Ishikawa (cell line): ENCODE measurements at regions not wholly inside any gene's neighbourhood (a gene's known extent, or its start where the extent isn't known, plus 50 kb on each side); places are given as distances from the start of the nearest gene placed in this dataset.

Source experiments
- CEBPB ChIP-seq: IDR thresholded peaks from 2 replicates; pipeline ENCODE4 v1.6.1; 2012
- CREB1 ChIP-seq: IDR thresholded peaks from 2 replicates; pipeline ENCODE4 v1.6.1; 2012; ENCODE audit warnings: low read depth
- EGR1 ChIP-seq: IDR thresholded peaks from 2 replicates; pipeline ENCODE4 v1.6.1; 2012
- EP300 ChIP-seq: IDR thresholded peaks from 2 replicates; pipeline ENCODE4 v1.6.1; 2012; ENCODE audit warnings: borderline replicate concordance
- FOXM1 ChIP-seq: IDR thresholded peaks from 2 replicates; pipeline ENCODE4 v1.6.1; 2012; ENCODE audit warnings: low read depth, borderline replicate concordance
- NFIC ChIP-seq: IDR thresholded peaks from 2 replicates; pipeline ENCODE4 v1.6.1; 2012
- RAD21 ChIP-seq: IDR thresholded peaks from 2 replicates; pipeline ENCODE4 v1.6.1; 2012; ENCODE audit warnings: low read depth
- TAF1 ChIP-seq: IDR thresholded peaks from 2 replicates; pipeline ENCODE4 v1.6.1; 2012; ENCODE audit warnings: low read depth, mild to moderate bottlenecking
- TEAD4 ChIP-seq: IDR thresholded peaks from 2 replicates; pipeline ENCODE4 v1.6.1; 2012
- YY1 ChIP-seq: IDR thresholded peaks from 2 replicates; pipeline ENCODE4 v1.6.1; 2012; ENCODE audit warnings: low read depth
- TF ChIP-seq, protein P1 (sequence below): IDR thresholded peaks from 2 replicates; pipeline ENCODE4 v1.6.1; 2012
- TF ChIP-seq, protein P2 (sequence below): IDR thresholded peaks from 2 replicates; pipeline ENCODE4 v1.6.1; 2012; ENCODE audit warnings: low read depth, mild to moderate bottlenecking
- TF ChIP-seq, protein P3 (sequence below): IDR thresholded peaks from 2 replicates; pipeline ENCODE4 v1.6.1; 2012

DNA sequence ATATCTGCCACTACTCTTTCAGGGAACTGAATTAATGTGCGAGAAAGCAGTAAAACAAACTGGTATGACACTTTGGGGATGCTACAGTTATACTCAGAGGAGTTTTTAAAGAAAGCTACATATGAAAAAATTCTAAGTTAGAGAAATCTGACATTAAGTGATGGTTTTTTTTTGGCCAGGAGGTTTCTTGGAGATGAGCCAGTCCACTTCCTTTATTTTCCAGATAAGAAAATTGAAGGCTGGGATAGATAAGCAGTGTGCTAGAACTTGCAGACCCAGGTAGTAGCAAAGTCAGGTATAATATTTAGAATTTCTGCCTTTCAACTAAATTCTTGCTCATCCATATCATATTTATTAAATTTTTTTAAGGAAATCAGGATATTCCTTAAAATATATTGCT lies 106.8 kb downstream of the FAT4 start:
- TF ChIP-seq FOXM1 = no peak
- TF ChIP-seq NFIC = no peak
- TF ChIP-seq, protein P1, sequence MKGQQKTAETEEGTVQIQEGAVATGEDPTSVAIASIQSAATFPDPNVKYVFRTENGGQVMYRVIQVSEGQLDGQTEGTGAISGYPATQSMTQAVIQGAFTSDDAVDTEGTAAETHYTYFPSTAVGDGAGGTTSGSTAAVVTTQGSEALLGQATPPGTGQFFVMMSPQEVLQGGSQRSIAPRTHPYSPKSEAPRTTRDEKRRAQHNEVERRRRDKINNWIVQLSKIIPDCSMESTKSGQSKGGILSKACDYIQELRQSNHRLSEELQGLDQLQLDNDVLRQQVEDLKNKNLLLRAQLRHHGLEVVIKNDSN = no peak
- TF ChIP-seq RAD21 = no peak
- TF ChIP-seq, protein P2, sequence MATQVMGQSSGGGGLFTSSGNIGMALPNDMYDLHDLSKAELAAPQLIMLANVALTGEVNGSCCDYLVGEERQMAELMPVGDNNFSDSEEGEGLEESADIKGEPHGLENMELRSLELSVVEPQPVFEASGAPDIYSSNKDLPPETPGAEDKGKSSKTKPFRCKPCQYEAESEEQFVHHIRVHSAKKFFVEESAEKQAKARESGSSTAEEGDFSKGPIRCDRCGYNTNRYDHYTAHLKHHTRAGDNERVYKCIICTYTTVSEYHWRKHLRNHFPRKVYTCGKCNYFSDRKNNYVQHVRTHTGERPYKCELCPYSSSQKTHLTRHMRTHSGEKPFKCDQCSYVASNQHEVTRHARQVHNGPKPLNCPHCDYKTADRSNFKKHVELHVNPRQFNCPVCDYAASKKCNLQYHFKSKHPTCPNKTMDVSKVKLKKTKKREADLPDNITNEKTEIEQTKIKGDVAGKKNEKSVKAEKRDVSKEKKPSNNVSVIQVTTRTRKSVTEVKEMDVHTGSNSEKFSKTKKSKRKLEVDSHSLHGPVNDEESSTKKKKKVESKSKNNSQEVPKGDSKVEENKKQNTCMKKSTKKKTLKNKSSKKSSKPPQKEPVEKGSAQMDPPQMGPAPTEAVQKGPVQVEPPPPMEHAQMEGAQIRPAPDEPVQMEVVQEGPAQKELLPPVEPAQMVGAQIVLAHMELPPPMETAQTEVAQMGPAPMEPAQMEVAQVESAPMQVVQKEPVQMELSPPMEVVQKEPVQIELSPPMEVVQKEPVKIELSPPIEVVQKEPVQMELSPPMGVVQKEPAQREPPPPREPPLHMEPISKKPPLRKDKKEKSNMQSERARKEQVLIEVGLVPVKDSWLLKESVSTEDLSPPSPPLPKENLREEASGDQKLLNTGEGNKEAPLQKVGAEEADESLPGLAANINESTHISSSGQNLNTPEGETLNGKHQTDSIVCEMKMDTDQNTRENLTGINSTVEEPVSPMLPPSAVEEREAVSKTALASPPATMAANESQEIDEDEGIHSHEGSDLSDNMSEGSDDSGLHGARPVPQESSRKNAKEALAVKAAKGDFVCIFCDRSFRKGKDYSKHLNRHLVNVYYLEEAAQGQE = no peak
- TF ChIP-seq TEAD4 = no peak
- no peak for TF ChIP-seq CEBPB
- no peak for TF ChIP-seq EGR1
- TF ChIP-seq YY1 = no peak
- TF ChIP-seq EP300 = no peak
- no peak for TF ChIP-seq CREB1
- TF ChIP-seq, protein P3, sequence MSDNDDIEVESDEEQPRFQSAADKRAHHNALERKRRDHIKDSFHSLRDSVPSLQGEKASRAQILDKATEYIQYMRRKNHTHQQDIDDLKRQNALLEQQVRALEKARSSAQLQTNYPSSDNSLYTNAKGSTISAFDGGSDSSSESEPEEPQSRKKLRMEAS = no peak
- TF ChIP-seq TAF1 = no peak
